Lung (tissue), 11 donors: ENCODE measurements at regions not wholly inside any gene's neighbourhood (a gene's known extent, or its start where the extent isn't known, plus 50 kb on each side); places are given as distances from the start of the nearest gene placed in this dataset.
"Not testable (repeated sequence)": the region's sequence is repeated elsewhere in the genome, so short reads cannot be mapped to it uniquely, and the experiment has no call there.

ENCODE experiments used
- ATAC-seq: fragments of 200-7000 bp; cut with Tn5 transposase; one replicate; pipeline ENCODE4 v1.9.1; 2020; ENCODE audit warnings: moderate number of reproducible peaks; ENCODE audit not compliant: insufficient read depth, low FRiP score
- DNase-seq, 3 donors: peaks; one replicate each; pipeline ENCODE4 v3.0.0-alpha.2; 2013 to 2017
- H3K27ac ChIP-seq, 2 donors: one replicate each; pipeline ENCODE4 v1.5.1; 2013; ENCODE audit warnings: mild to moderate bottlenecking in 2 of 2, moderate library complexity in 2 of 2, control low read depth in 1 of 2, inconsistent platforms in 1 of 2, low read depth in 1 of 2, low read length in 1 of 2
- H3K27me3 ChIP-seq, 3 donors: one replicate each; pipeline ENCODE4 v1.5.1; 2013; ENCODE audit warnings: low read length in 2 of 3; ENCODE audit not compliant: control insufficient read depth in 3 of 3, insufficient read depth in 3 of 3
- H3K36me3 ChIP-seq, 4 donors: one replicate each; pipeline ENCODE4 v1.5.1; 2013; ENCODE audit warnings: low read length in 4 of 4, mild to moderate bottlenecking in 1 of 4, moderate library complexity in 1 of 4; ENCODE audit not compliant: control insufficient read depth in 4 of 4, insufficient read depth in 4 of 4
- H3K4me1 ChIP-seq, 5 donors: one replicate each; pipeline ENCODE4 v1.5.1; 2013; ENCODE audit warnings: low read length in 5 of 5, mild to moderate bottlenecking in 2 of 5, moderate library complexity in 1 of 5; ENCODE audit not compliant: control insufficient read depth in 5 of 5, insufficient read depth in 5 of 5
- H3K4me3 ChIP-seq: one replicate; pipeline ENCODE4 v1.5.1; 2013; ENCODE audit warnings: mild to moderate bottlenecking, control low read depth, moderate library complexity
- H3K9ac ChIP-seq, 2 donors: one replicate each; pipeline ENCODE4 v1.5.1; 2013; ENCODE audit warnings: low read length in 2 of 2, control low read depth in 1 of 2; ENCODE audit not compliant: insufficient read depth in 1 of 2
- H3K9me3 ChIP-seq, 4 donors: one replicate each; pipeline ENCODE4 v1.5.1; 2013; ENCODE audit warnings: low read length in 3 of 4, mild to moderate bottlenecking in 1 of 4, moderate library complexity in 1 of 4; ENCODE audit not compliant: control insufficient read depth in 4 of 4, insufficient read depth in 3 of 4
- WGBS, 2 donors: extraction: QIAGEN DNeasy Blood & Tissue Kit; methylation state at CpG; one replicate each; pipeline ENCODE4 v1.1.7; 2013; 5-methylcytosine and 5-hydroxymethylcytosine counted together
- TF ChIP-seq, protein P1 (sequence below): IDR thresholded peaks from 2 replicates; pipeline ENCODE4 v1.5.1; 2012; ENCODE audit warnings: mild to moderate bottlenecking; ENCODE audit errors: control extremely low read depth, extremely low read depth
- donor health status: control.
- donor health status: control.
- donor health status: Bipolar disorder and iron deficiency.
- donor health status: healthy.
- donor health status: DM: yes; HTN: yes; CAD: no.

GRCh38 chr4:18616720-18617119 is 595.2 kb upstream of the LCORL start:
- no peak overlapping the region for H3K27ac ChIP-seq
- TF ChIP-seq, protein P1, sequence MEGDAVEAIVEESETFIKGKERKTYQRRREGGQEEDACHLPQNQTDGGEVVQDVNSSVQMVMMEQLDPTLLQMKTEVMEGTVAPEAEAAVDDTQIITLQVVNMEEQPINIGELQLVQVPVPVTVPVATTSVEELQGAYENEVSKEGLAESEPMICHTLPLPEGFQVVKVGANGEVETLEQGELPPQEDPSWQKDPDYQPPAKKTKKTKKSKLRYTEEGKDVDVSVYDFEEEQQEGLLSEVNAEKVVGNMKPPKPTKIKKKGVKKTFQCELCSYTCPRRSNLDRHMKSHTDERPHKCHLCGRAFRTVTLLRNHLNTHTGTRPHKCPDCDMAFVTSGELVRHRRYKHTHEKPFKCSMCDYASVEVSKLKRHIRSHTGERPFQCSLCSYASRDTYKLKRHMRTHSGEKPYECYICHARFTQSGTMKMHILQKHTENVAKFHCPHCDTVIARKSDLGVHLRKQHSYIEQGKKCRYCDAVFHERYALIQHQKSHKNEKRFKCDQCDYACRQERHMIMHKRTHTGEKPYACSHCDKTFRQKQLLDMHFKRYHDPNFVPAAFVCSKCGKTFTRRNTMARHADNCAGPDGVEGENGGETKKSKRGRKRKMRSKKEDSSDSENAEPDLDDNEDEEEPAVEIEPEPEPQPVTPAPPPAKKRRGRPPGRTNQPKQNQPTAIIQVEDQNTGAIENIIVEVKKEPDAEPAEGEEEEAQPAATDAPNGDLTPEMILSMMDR = no peak
- 85 to 91% methylated on average over 6 of the region's 6 CpGs for WGBS, 2 donors
- H3K9ac ChIP-seq = no peak overlapping the region
- no peak for ATAC-seq
- H3K36me3 ChIP-seq = no peaks in the 10 kb centered on the region
- no peaks in the 10 kb centered on the region for H3K27me3 ChIP-seq
- H3K4me1 ChIP-seq = no peaks in the 10 kb centered on the region
- H3K9me3 ChIP-seq = no peaks in the 10 kb centered on the region
- DNase-seq = no peak
- H3K4me3 ChIP-seq = no peak overlapping the region

- ATAC-seq (no peak), DNase-seq (no peak)
- Histone ChIP-seq H3K4me3 (no peak overlapping the region), H3K27ac (no peak overlapping the region), H3K27me3 (no peaks in the 10 kb centered on the region), H3K4me1 (peaks cover 0 to 3% (median 0%) of the 10 kb centered on the region in 5 donors), H3K9me3 (no peaks in the 10 kb centered on the region), H3K9ac (no peak overlapping the region), H3K36me3 (no peaks in the 10 kb centered on the region)
- TF ChIP-seq, protein P1 = no peak
- WGBS, 2 donors = 49 to 73% methylated on average over 2 of the region's 2 CpGs
Observed at GRCh38 chr4:18611026-18611425, 589.5 kb upstream of the LCORL start.

- Histone ChIP-seq H3K9me3 (no peaks in the 10 kb centered on the region), H3K4me1 (peaks cover 0 to 3% (median 0%) of the 10 kb centered on the region in 5 donors), H3K4me3 (no peak overlapping the region), H3K27me3 (no peaks in the 10 kb centered on the region), H3K27ac (no peak overlapping the region), H3K9ac (no peak overlapping the region), H3K36me3 (no peaks in the 10 kb centered on the region)
- no peak for ATAC-seq
- DNase-seq = peak in 2 of 3 donors; percentile 43 to 65
- TF ChIP-seq, protein P1 = no peak
- WGBS, 2 donors = 59 to 79% methylated on average over 4 of the region's 4 CpGs
Observed at GRCh38 chr4:18608908-18609533, 587.5 kb upstream of the LCORL start.

DNA sequence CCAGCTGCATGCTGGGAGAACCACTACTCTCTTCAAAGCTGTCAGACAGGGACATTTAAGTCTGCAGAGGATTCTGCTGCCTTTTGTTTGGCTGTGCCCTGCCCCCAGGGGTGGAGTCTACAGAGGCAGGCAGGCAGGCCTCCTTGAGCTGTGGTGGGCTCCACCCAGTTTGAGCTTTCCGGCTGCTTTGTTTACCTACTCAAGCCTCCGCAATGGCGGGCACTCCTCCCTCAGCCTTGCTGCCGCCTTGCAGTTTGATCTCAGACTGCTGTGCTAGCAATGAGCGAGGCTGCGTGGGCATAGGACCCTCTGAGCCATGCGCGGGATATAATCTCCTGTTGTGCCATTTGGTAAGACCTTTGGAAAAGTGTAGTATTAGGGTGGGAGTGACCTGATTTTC is 581.1 kb upstream of the LCORL start:
- not testable (repeated sequence) for DNase-seq, H3K36me3 ChIP-seq, H3K27me3 ChIP-seq, H3K27ac ChIP-seq, H3K4me1 ChIP-seq, ATAC-seq, H3K9me3 ChIP-seq, H3K4me3 ChIP-seq, H3K9ac ChIP-seq
- WGBS, 2 donors = 87 to 90% methylated on average over 8 of the region's 8 CpGs
